WTC11 (cell line): ENCODE measurements at regions not wholly inside any gene's neighbourhood (a gene's known extent, or its start where the extent isn't known, plus 50 kb on each side); places are given as distances from the start of the nearest gene placed in this dataset.

ENCODE experiments used
- ATAC-seq: fragments of 200-7000 bp; cut with Tn5 transposase; 2 replicates; pipeline ENCODE4 v1.10.0; 2021; ENCODE audit warnings: mild to moderate bottlenecking, moderate library complexity
- CTCF ChIA-PET: fragments of 300-600 bp; sonication (Branson Sonifier 250); formaldehyde crosslinking; loops from one replicate; lab custom pipeline; 2021; ENCODE audit warnings: antibody characterized with exemption; lab: Charles Lee
- POLR2A ChIA-PET: fragments of 350-600 bp; sonication (Branson Sonifier 250); formaldehyde crosslinking; loops from one replicate; lab custom pipeline; 2021; ENCODE audit warnings: antibody characterized with exemption; lab: Charles Lee
- DNase-seq: peaks from one replicate; pipeline ENCODE4 v3.0.0; 2021; ENCODE audit warnings: low spot score
- H3K27ac Mint-ChIP-seq: 2 replicates; pipeline ENCODE4 v1.8.0; 2021; ENCODE audit warnings: mixed read lengths
- H3K27me3 Mint-ChIP-seq: 2 replicates; pipeline ENCODE4 v1.8.0; 2021; ENCODE audit warnings: low read depth, mild to moderate bottlenecking, moderate library complexity, mixed read lengths
- H3K36me3 Mint-ChIP-seq: 2 replicates; pipeline ENCODE4 v1.8.0; 2021; ENCODE audit warnings: mixed read lengths
- H3K4me1 Mint-ChIP-seq: 2 replicates; pipeline ENCODE4 v1.8.0; 2022; ENCODE audit warnings: mixed read lengths
- H3K4me3 Mint-ChIP-seq: 2 replicates; pipeline ENCODE4 v1.8.0; 2021; ENCODE audit warnings: mild to moderate bottlenecking, moderate library complexity, mixed read lengths
- H3K9me3 Mint-ChIP-seq: 2 replicates; pipeline ENCODE4 v1.8.0; 2021; ENCODE audit warnings: mixed read lengths
- AR ChIP-seq: fragments of 250-450 bp; sonication (Bioruptor Pico); IDR thresholded peaks from 2 replicates; pipeline ENCODE4 v1.9.0; 2021; ENCODE audit warnings: mild to moderate bottlenecking
- CDX4 ChIP-seq: fragments of 250-450 bp; sonication (Bioruptor Pico); IDR thresholded peaks from 2 replicates; pipeline ENCODE4 v1.9.0; 2021; ENCODE audit warnings: moderate library complexity, mild to moderate bottlenecking, inconsistent platforms, borderline replicate concordance
- CREM ChIP-seq: sonication (generic); formaldehyde crosslinking; IDR thresholded peaks from 2 replicates; pipeline ENCODE4 v1.8.1; 2022; ENCODE audit warnings: mild to moderate bottlenecking, missing genetic modification reagents, moderate library complexity
- ERG ChIP-seq: fragments of 250-450 bp; sonication (Bioruptor Pico); IDR thresholded peaks from 2 replicates; pipeline ENCODE4 v1.8.0; 2021; ENCODE audit warnings: mild to moderate bottlenecking
- ESRRA ChIP-seq: sonication (generic); formaldehyde crosslinking; IDR thresholded peaks from 2 replicates; pipeline ENCODE4 v1.8.1; 2022; ENCODE audit warnings: mild to moderate bottlenecking, missing genetic modification reagents, borderline replicate concordance
- GRHL2 ChIP-seq: fragments of 250-450 bp; sonication (Bioruptor Pico); IDR thresholded peaks from 2 replicates; pipeline ENCODE4 v1.8.0; 2022; ENCODE audit warnings: mild to moderate bottlenecking, moderate library complexity; ENCODE audit not compliant: insufficient replicate concordance, severe bottlenecking
- IRF2 ChIP-seq: sonication (generic); formaldehyde crosslinking; IDR thresholded peaks from 2 replicates; pipeline ENCODE4 v1.8.0; 2022; ENCODE audit warnings: low read depth, missing genetic modification reagents, borderline replicate concordance
- KAT7 ChIP-seq: sonication (generic); formaldehyde crosslinking; IDR thresholded peaks from 2 replicates; pipeline ENCODE4 v1.8.1; 2023; ENCODE audit warnings: missing genetic modification reagents, mild to moderate bottlenecking, borderline replicate concordance
- MLX ChIP-seq: sonication (generic); formaldehyde crosslinking; IDR thresholded peaks from 2 replicates; pipeline ENCODE4 v1.8.1; 2023; ENCODE audit warnings: mild to moderate bottlenecking, missing genetic modification reagents, moderate library complexity
- NFYB ChIP-seq: sonication (generic); formaldehyde crosslinking; conservative IDR thresholded peaks from 2 replicates; pipeline ENCODE4 v1.8.0; 2022; ENCODE audit warnings: low read depth, missing genetic modification reagents
- PRRX2 ChIP-seq: fragments of 250-450 bp; sonication (Bioruptor Pico); IDR thresholded peaks from 2 replicates; pipeline ENCODE4 v1.8.0; 2021; ENCODE audit warnings: mild to moderate bottlenecking
- RELA ChIP-seq: sonication (generic); formaldehyde crosslinking; IDR thresholded peaks from 2 replicates; pipeline ENCODE4 v1.8.1; 2022; ENCODE audit warnings: missing genetic modification reagents, mild to moderate bottlenecking, borderline replicate concordance
- RORB ChIP-seq: fragments of 250-450 bp; sonication (Bioruptor Pico); IDR thresholded peaks from 2 replicates; pipeline ENCODE4 v1.9.0; 2021; ENCODE audit warnings: mild to moderate bottlenecking
- ZMAT4 ChIP-seq: fragments of 250-450 bp; sonication (Bioruptor Pico); IDR thresholded peaks from 2 replicates; pipeline ENCODE4 v1.9.0; 2021; ENCODE audit warnings: mild to moderate bottlenecking
- ZNF219 ChIP-seq: sonication (generic); formaldehyde crosslinking; IDR thresholded peaks from 2 replicates; pipeline ENCODE4 v1.8.0; 2023; ENCODE audit warnings: missing genetic modification reagents, mild to moderate bottlenecking, borderline replicate concordance
- ZNF317 ChIP-seq: sonication (generic); formaldehyde crosslinking; IDR thresholded peaks from 2 replicates; pipeline ENCODE4 v1.8.1; 2023; ENCODE audit warnings: low read depth, mild to moderate bottlenecking, moderate library complexity, missing genetic modification reagents, borderline replicate concordance
- ZNF425 ChIP-seq: fragments of 250-450 bp; sonication (Bioruptor Pico); conservative IDR thresholded peaks from 2 replicates; pipeline ENCODE4 v1.9.0; 2021; ENCODE audit warnings: mild to moderate bottlenecking
- ZNF512 ChIP-seq: sonication (generic); formaldehyde crosslinking; IDR thresholded peaks from 2 replicates; pipeline ENCODE4 v1.8.1; 2022; ENCODE audit warnings: missing genetic modification reagents, borderline replicate concordance
- ZNF532 ChIP-seq: fragments of 250-450 bp; sonication (Bioruptor Pico); IDR thresholded peaks from 2 replicates; pipeline ENCODE4 v1.9.0; 2021; ENCODE audit warnings: mild to moderate bottlenecking, borderline replicate concordance

GRCh38 chr9:86605303-86605702 is 251.1 kb upstream of the TUT7 start (continued):
- TF ChIP-seq ZNF425 (CRISPR knock-in tag) = no peak
- TF ChIP-seq ERG (CRISPR knock-in tag) = no peak
- no peak for TF ChIP-seq ESRRA (CRISPR knock-in tag)
- no peak for TF ChIP-seq RELA (CRISPR knock-in tag)
- TF ChIP-seq KAT7 (CRISPR knock-in tag) = no peak
- no peak for TF ChIP-seq MLX (CRISPR knock-in tag)
- TF ChIP-seq, all 79 proteins: peak for 0

GRCh38 chr9:86604741-86605140 is 250.5 kb upstream of the TUT7 start:
- ATAC-seq (no peak), DNase-seq (no peak)
- H3K27ac Mint-ChIP-seq = no peak overlapping the region
- peaks cover 47% of the 10 kb centered on the region for H3K27me3 Mint-ChIP-seq
- H3K4me1 Mint-ChIP-seq = peaks cover 20% of the 10 kb centered on the region
- ChIA-PET POLR2A (no interaction called here), CTCF (interaction anchor here (1.1 to 1.3 kb wide), 3 partner anchors 10 to 118 kb away, joined by 3 read pairs; no protein-coding TSS in a partner anchor)
- no peak overlapping the region for H3K4me3 Mint-ChIP-seq
- TF ChIP-seq NFYB (CRISPR knock-in tag) (no peak), RORB (no peak), CDX4 (CRISPR knock-in tag) (no peak), KAT7 (CRISPR knock-in tag) (no peak), ZMAT4 (CRISPR knock-in tag) (no peak), ZNF512 (CRISPR knock-in tag) (no peak), ZNF532 (CRISPR knock-in tag) (no peak), PRRX2 (CRISPR knock-in tag) (no peak), CREM (CRISPR knock-in tag) (no peak), GRHL2 (CRISPR knock-in tag) (no peak), IRF2 (CRISPR knock-in tag) (no peak), ZNF317 (CRISPR knock-in tag) (no peak), ZNF219 (CRISPR knock-in tag) (no peak), AR (no peak), ESRRA (CRISPR knock-in tag) (no peak)
- H3K9me3 Mint-ChIP-seq = no peaks in the 10 kb centered on the region
- H3K36me3 Mint-ChIP-seq = no peaks in the 10 kb centered on the region
